ENCODE measurements at regions not wholly inside any gene's neighbourhood (a gene's known extent, or its start where the extent isn't known, plus 50 kb on each side); places are given as distances from the start of the nearest gene placed in this dataset.

- Histone ChIP-seq H3K9ac (ENCODE audit: low read length) (no peak overlapping the region), H3K9me2 (ENCODE audit: insufficient read depth, low read length) (no peaks in the 10 kb centered on the region), H4K20me1 (ENCODE audit: insufficient read depth) (no peaks in the 10 kb centered on the region), H3F3A (ENCODE audit: insufficient read depth, low read length, poor library complexity, severe bottlenecking) (no peaks in the 10 kb centered on the region), H3K27me3 (ENCODE audit: insufficient read depth, low read depth, low read length) (no peaks in the 10 kb centered on the region), H2AFZ (ENCODE audit: low read depth, low read length) (no peak overlapping the region), H3K36me3 (ENCODE audit: insufficient read depth, low read length) (no peaks in the 10 kb centered on the region), H3K4me3 (ENCODE audit: low read length) (no peak overlapping the region), H3K9me3 (ENCODE audit: low read length) (no peaks in the 10 kb centered on the region), H3K79me2 (replicated peaks; ENCODE audit: insufficient read depth, low read length) (no peaks in the 10 kb centered on the region), H3K4me2 (ENCODE audit: low read length) (no peak overlapping the region), H3K27ac (ENCODE audit: low read length) (no peak overlapping the region)
- TF ChIP-seq EP300 (conservative IDR thresholded peaks at IDR 0.05; ENCODE audit: poor library complexity, severe bottlenecking) (no peak), REST (IDR thresholded peaks at IDR 0.05; ENCODE audit: borderline replicate concordance) (no peak), TAF1 (IDR thresholded peaks at IDR 0.05; ENCODE audit: low read depth) (no peak), EZH2 (IDR thresholded peaks at IDR 0.05; ENCODE audit: borderline replicate concordance, insufficient read depth, low read length, poor library complexity, severe bottlenecking) (no peak), MXI1 (conservative IDR thresholded peaks at IDR 0.05; ENCODE audit: poor library complexity, severe bottlenecking) (no peak), SMC3 (conservative IDR thresholded peaks at IDR 0.05; ENCODE audit: poor library complexity) (no peak), RAD21 (conservative IDR thresholded peaks at IDR 0.05) (no peak), CTCF (IDR thresholded peaks at IDR 0.05; ENCODE audit: poor library complexity, severe bottlenecking) (no peak), POLR2AphosphoS5 (IDR thresholded peaks at IDR 0.05) (no peak)
Observed at GRCh38 chr6:164502833-164503232, 806.6 kb downstream of the C6orf118 start.

GRCh38 chr6:164495882-164496495 is 813.4 kb downstream of the C6orf118 start:
- Histone ChIP-seq H3K27ac (ENCODE audit: low read length) (no peak overlapping the region), H3K36me3 (ENCODE audit: insufficient read depth, low read length) (no peaks in the 10 kb centered on the region), H2AFZ (ENCODE audit: low read depth, low read length) (no peak overlapping the region), H3K9me2 (ENCODE audit: insufficient read depth, low read length) (no peaks in the 10 kb centered on the region), H3K27me3 (ENCODE audit: insufficient read depth, low read depth, low read length) (no peaks in the 10 kb centered on the region), H3K9me3 (ENCODE audit: low read length) (no peaks in the 10 kb centered on the region), H3K9ac (ENCODE audit: low read length) (no peak overlapping the region), H3K79me2 (replicated peaks; ENCODE audit: insufficient read depth, low read length) (no peaks in the 10 kb centered on the region), H3F3A (ENCODE audit: insufficient read depth, low read length, poor library complexity, severe bottlenecking) (no peaks in the 10 kb centered on the region), H3K4me2 (ENCODE audit: low read length) (no peak overlapping the region), H4K20me1 (ENCODE audit: insufficient read depth) (no peaks in the 10 kb centered on the region), H3K4me3 (ENCODE audit: low read length) (no peak overlapping the region)
- TF ChIP-seq RAD21 (conservative IDR thresholded peaks at IDR 0.05) = no peak
- TF ChIP-seq TAF1 (IDR thresholded peaks at IDR 0.05; ENCODE audit: low read depth) = no peak
- no peak for TF ChIP-seq POLR2AphosphoS5 (IDR thresholded peaks at IDR 0.05)
- TF ChIP-seq SMC3 (conservative IDR thresholded peaks at IDR 0.05; ENCODE audit: poor library complexity) = no peak
- no peak for TF ChIP-seq EP300 (conservative IDR thresholded peaks at IDR 0.05; ENCODE audit: poor library complexity, severe bottlenecking)
- no peak for TF ChIP-seq MXI1 (conservative IDR thresholded peaks at IDR 0.05; ENCODE audit: poor library complexity, severe bottlenecking)
- no peak for TF ChIP-seq EZH2 (IDR thresholded peaks at IDR 0.05; ENCODE audit: borderline replicate concordance, insufficient read depth, low read length, poor library complexity, severe bottlenecking)
- TF ChIP-seq REST (IDR thresholded peaks at IDR 0.05; ENCODE audit: borderline replicate concordance) = no peak
- TF ChIP-seq CTCF (IDR thresholded peaks at IDR 0.05; ENCODE audit: poor library complexity, severe bottlenecking) = no peak

Data from neural cell (in vitro differentiated cells).